GM23338 (cell line): ENCODE measurements at regions not wholly inside any gene's neighbourhood (a gene's known extent, or its start where the extent isn't known, plus 50 kb on each side); places are given as distances from the start of the nearest gene placed in this dataset.
A peak's percentile ranks its signal among the peaks of the same experiment; 100 is the strongest.

Source experiments
- ATAC-seq: fragments of 200-7000 bp; cut with Tn5 transposase; 3 replicates; pipeline ENCODE4 v1.9.1; 2020
- DNase-seq: peaks from one replicate; pipeline ENCODE4 v3.0.0-alpha.2; 2015; ENCODE audit warnings: low spot score
- H2AFZ ChIP-seq: fragments of 200-600 bp; sonication (generic); 2 replicates; pipeline ENCODE4 v1.8.0; 2016; ENCODE audit warnings: antibody characterized with exemption, mild to moderate bottlenecking, moderate library complexity
- H3F3A ChIP-seq: fragments of 200-600 bp; sonication (generic); replicated peaks from 2 replicates; pipeline ENCODE4 v1.8.0; 2017; ENCODE audit warnings: antibody characterized with exemption, mixed run types, low read depth
- H3K27ac ChIP-seq: fragments of 200-600 bp; sonication (generic); 2 replicates; pipeline ENCODE4 v1.6.1; 2016; ENCODE audit warnings: low read depth
- H3K27me3 ChIP-seq: fragments of 200-600 bp; sonication (generic); 2 replicates; pipeline ENCODE4 v1.8.0; 2016; ENCODE audit warnings: mild to moderate bottlenecking, mixed run types, moderate library complexity; ENCODE audit not compliant: insufficient read depth
- H3K36me3 ChIP-seq: fragments of 200-600 bp; sonication (generic); 2 replicates; pipeline ENCODE4 v1.8.0; 2016; ENCODE audit warnings: mild to moderate bottlenecking; ENCODE audit not compliant: insufficient read depth
- H3K4me1 ChIP-seq: fragments of 200-600 bp; sonication (generic); 2 replicates; pipeline ENCODE4 v1.8.0; 2016; ENCODE audit warnings: mild to moderate bottlenecking, moderate library complexity; ENCODE audit not compliant: insufficient read depth
- H3K4me2 ChIP-seq: fragments of 200-600 bp; sonication (generic); 2 replicates; pipeline ENCODE4 v1.7.1; 2017; ENCODE audit warnings: mixed run types
- H3K4me3 ChIP-seq: fragments of 200-600 bp; sonication (generic); 2 replicates; pipeline ENCODE4 v1.6.1; 2016; ENCODE audit warnings: mixed run types
- H3K79me2 ChIP-seq: fragments of 200-600 bp; sonication (generic); replicated peaks from 2 replicates; pipeline ENCODE4 v1.8.0; 2017; ENCODE audit warnings: mild to moderate bottlenecking; ENCODE audit not compliant: insufficient read depth
- H3K9me2 ChIP-seq: fragments of 200-600 bp; sonication (generic); 2 replicates; pipeline ENCODE4 v1.8.0; 2017; ENCODE audit not compliant: insufficient read depth
- H4K20me1 ChIP-seq: fragments of 200-600 bp; sonication (generic); replicated peaks from 2 replicates; pipeline ENCODE4 v1.8.0; 2017; ENCODE audit warnings: mild to moderate bottlenecking; ENCODE audit not compliant: insufficient read depth
- H3K27ac Mint-ChIP-seq: 2 replicates; pipeline ENCODE4 v1.8.0; 2020; ENCODE audit warnings: inconsistent platforms, mild to moderate bottlenecking, moderate library complexity, mixed read lengths
- H3K27me3 Mint-ChIP-seq: 3 replicates; pipeline ENCODE4 v1.8.0; 2022; ENCODE audit warnings: low read depth, mild to moderate bottlenecking, moderate library complexity, mixed read lengths, inconsistent platforms; ENCODE audit not compliant: insufficient read depth, poor library complexity
- H3K36me3 Mint-ChIP-seq: 3 replicates; pipeline ENCODE4 v1.8.0; 2021; ENCODE audit warnings: low read depth, mild to moderate bottlenecking, inconsistent platforms, moderate library complexity, mixed read lengths
- H3K4me1 Mint-ChIP-seq: 3 replicates; pipeline ENCODE4 v1.8.0; 2020; ENCODE audit warnings: mild to moderate bottlenecking, inconsistent platforms, mixed read lengths
- H3K4me3 Mint-ChIP-seq: 3 replicates; pipeline ENCODE4 v1.8.0; 2021; ENCODE audit warnings: moderate library complexity, mild to moderate bottlenecking, inconsistent platforms, mixed read lengths
- H3K9me3 Mint-ChIP-seq: 3 replicates; pipeline ENCODE4 v1.8.0; 2020; ENCODE audit warnings: moderate library complexity, mild to moderate bottlenecking, inconsistent platforms, mixed read lengths
- POLR2AphosphoS5 ChIP-seq: IDR thresholded peaks from 2 replicates; pipeline ENCODE4 v1.6.1; 2016; ENCODE audit warnings: antibody characterized with exemption, low read depth
- STAT1 ChIP-seq: IDR thresholded peaks from one replicate; pipeline ENCODE4 v1.6.1; 2016; ENCODE audit warnings: antibody characterized with exemption; ENCODE audit not compliant: unreplicated experiment
- TF ChIP-seq, protein P1 (sequence below): IDR thresholded peaks from one replicate; pipeline ENCODE4 v1.6.1; 2018; ENCODE audit warnings: antibody characterized with exemption; ENCODE audit not compliant: unreplicated experiment
- TF ChIP-seq, protein P2 (sequence below), 2 experiments: fragments of 200-600 bp in 1 of 2; sonication (generic) in 1 of 2; conservative IDR thresholded peaks; 2 replicates each; pipeline versions ENCODE4 v1.5.1 to v1.6.1; 2016 to 2017; ENCODE audit warnings: antibody characterized with exemption in 2 of 2, low read depth in 2 of 2, mild to moderate bottlenecking in 2 of 2, moderate library complexity in 1 of 2

DNA sequence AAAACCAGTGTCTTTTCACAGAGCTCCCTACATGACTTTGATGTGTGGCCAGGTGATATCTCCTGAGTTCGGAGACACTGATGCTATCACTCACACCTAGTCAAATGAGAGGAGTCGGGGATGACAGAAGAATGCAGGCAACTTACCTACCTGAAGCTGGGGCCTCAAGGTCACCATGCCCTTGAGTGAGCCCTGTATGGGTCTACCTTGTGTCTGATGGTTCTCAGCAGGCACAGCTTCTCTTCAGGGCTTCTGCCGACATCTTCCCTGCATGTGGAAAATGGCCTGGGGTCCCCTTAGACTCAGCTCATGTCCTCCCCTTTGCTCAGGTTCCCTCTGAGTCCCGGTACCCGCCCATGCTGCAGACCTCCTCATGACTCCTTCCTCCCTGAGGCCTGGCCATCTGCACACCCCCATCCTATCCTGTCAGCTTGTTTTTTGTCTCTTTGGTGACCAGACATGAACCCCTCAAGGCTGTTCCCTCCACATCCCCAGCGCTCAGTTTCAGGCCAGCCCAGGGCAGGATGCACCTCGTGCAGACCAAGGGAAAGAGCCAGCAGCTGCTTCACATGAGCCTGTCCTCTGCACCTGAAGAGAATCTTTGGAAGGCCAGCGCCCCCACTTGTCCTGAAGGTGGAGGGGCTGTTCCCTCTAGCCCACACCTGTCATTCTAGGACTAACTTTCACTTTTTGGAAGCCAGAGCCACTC lies 74.6 kb upstream of the GDF10 start:
- peaks cover 17% of the 10 kb centered on the region for H3K9me3 Mint-ChIP-seq
- Histone ChIP-seq H3K79me2 (no peaks in the 10 kb centered on the region), H3K4me3 (no peak overlapping the region), H3F3A (no peaks in the 10 kb centered on the region), H3K27me3 (no peaks in the 10 kb centered on the region), H3K4me1 (no peaks in the 10 kb centered on the region), H4K20me1 (no peaks in the 10 kb centered on the region), H3K9me2 (no peaks in the 10 kb centered on the region), H3K4me2 (no peak overlapping the region), H2AFZ (no peak overlapping the region), H3K36me3 (no peaks in the 10 kb centered on the region), H3K27ac (no peak overlapping the region)
- H3K27ac Mint-ChIP-seq, result no peak overlapping the region
- ATAC-seq (peak; percentile 73), DNase-seq (peak; percentile 31)
- TF ChIP-seq, protein P1, sequence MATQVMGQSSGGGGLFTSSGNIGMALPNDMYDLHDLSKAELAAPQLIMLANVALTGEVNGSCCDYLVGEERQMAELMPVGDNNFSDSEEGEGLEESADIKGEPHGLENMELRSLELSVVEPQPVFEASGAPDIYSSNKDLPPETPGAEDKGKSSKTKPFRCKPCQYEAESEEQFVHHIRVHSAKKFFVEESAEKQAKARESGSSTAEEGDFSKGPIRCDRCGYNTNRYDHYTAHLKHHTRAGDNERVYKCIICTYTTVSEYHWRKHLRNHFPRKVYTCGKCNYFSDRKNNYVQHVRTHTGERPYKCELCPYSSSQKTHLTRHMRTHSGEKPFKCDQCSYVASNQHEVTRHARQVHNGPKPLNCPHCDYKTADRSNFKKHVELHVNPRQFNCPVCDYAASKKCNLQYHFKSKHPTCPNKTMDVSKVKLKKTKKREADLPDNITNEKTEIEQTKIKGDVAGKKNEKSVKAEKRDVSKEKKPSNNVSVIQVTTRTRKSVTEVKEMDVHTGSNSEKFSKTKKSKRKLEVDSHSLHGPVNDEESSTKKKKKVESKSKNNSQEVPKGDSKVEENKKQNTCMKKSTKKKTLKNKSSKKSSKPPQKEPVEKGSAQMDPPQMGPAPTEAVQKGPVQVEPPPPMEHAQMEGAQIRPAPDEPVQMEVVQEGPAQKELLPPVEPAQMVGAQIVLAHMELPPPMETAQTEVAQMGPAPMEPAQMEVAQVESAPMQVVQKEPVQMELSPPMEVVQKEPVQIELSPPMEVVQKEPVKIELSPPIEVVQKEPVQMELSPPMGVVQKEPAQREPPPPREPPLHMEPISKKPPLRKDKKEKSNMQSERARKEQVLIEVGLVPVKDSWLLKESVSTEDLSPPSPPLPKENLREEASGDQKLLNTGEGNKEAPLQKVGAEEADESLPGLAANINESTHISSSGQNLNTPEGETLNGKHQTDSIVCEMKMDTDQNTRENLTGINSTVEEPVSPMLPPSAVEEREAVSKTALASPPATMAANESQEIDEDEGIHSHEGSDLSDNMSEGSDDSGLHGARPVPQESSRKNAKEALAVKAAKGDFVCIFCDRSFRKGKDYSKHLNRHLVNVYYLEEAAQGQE, result no peak
- TF ChIP-seq, protein P2, sequence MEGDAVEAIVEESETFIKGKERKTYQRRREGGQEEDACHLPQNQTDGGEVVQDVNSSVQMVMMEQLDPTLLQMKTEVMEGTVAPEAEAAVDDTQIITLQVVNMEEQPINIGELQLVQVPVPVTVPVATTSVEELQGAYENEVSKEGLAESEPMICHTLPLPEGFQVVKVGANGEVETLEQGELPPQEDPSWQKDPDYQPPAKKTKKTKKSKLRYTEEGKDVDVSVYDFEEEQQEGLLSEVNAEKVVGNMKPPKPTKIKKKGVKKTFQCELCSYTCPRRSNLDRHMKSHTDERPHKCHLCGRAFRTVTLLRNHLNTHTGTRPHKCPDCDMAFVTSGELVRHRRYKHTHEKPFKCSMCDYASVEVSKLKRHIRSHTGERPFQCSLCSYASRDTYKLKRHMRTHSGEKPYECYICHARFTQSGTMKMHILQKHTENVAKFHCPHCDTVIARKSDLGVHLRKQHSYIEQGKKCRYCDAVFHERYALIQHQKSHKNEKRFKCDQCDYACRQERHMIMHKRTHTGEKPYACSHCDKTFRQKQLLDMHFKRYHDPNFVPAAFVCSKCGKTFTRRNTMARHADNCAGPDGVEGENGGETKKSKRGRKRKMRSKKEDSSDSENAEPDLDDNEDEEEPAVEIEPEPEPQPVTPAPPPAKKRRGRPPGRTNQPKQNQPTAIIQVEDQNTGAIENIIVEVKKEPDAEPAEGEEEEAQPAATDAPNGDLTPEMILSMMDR (conservative IDR thresholded peaks at IDR 0.05; ENCODE audit: low read depth in 2 of 2), result peak in 1 of 2 experiments; percentile 60; a peak in 2 of 4 replicates
- TF ChIP-seq POLR2AphosphoS5, result no peak
- peaks cover 9% of the 10 kb centered on the region; the same call in 2 of the 3 replicates for H3K36me3 Mint-ChIP-seq
- peaks cover 2% of the 10 kb centered on the region; the same call in 1 of the 3 replicates for H3K4me1 Mint-ChIP-seq
- peaks cover 2% of the 10 kb centered on the region for H3K27me3 Mint-ChIP-seq
- no peak overlapping the region for H3K4me3 Mint-ChIP-seq

DNA sequence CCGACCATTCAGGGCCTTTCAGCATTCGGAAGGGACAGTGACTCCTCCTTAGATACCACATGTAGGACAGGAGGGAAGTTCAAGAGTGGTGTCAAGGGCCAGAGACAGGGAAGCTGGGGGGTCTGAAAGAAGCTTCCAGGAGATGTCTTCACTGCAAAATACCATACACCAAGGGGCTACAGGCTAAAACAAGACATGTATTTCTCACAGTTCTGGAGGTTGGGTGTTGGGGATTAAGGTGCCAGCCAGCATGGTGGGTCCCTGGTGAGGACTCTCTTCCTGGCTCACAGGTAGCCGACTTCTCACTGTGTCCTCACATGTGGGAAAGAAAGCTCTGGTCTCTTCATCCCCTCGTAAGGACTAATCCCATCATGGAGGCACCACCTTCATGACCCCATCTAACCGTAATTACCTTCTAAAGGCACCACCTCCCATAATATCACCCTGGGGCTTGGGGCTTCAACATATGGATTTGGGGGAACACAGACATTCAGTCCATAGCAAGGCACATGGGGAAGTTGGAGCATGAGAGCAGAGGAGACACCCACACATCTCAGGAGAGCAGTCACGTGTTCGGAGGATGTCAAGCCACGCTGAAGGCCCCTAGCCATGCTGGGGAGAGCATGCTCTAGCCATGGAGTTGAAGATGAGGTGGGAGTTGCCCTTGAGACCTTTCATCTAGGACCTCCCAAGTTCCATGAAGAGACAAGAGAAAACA lies 73.9 kb upstream of the GDF10 start:
- no peak overlapping the region for H2AFZ ChIP-seq
- Mint-ChIP-seq H3K36me3 (peaks cover 9% of the 10 kb centered on the region; the same call in 2 of the 3 replicates), H3K4me1 (peaks cover 2% of the 10 kb centered on the region; the same call in 1 of the 3 replicates), H3K4me3 (no peak overlapping the region), H3K9me3 (peaks cover 17% of the 10 kb centered on the region), H3K27me3 (peaks cover 2% of the 10 kb centered on the region), H3K27ac (no peak overlapping the region)
- H4K20me1 ChIP-seq, result no peaks in the 10 kb centered on the region
- H3K79me2 ChIP-seq, result no peaks in the 10 kb centered on the region
- H3K27me3 ChIP-seq, result no peaks in the 10 kb centered on the region
- no peaks in the 10 kb centered on the region for H3F3A ChIP-seq
- H3K9me2 ChIP-seq, result no peaks in the 10 kb centered on the region
- no peaks in the 10 kb centered on the region for H3K4me1 ChIP-seq
- DNase-seq, result no peak
- H3K4me3 ChIP-seq, result no peak overlapping the region
- ATAC-seq, result no peak
- H3K27ac ChIP-seq, result no peak overlapping the region
- no peak overlapping the region for H3K4me2 ChIP-seq
- H3K36me3 ChIP-seq, result no peaks in the 10 kb centered on the region
- TF ChIP-seq, protein P1, result no peak
- TF ChIP-seq STAT1, result no peak
